Endothelial cell of umbilical vein (primary cell): ENCODE measurements at regions not wholly inside any gene's neighbourhood (a gene's known extent, or its start where the extent isn't known, plus 50 kb on each side); places are given as distances from the start of the nearest gene placed in this dataset.

Experiments
- CTCF ChIP-seq, 2 donors: IDR thresholded peaks; 1 replicate in 1 of 2; 2 replicates in 1 of 2; pipeline ENCODE4 v1.5.1; 2011; ENCODE audit warnings: low read length in 2 of 2, mild to moderate bottlenecking in 2 of 2, moderate library complexity in 2 of 2, control low read depth in 1 of 2, inconsistent platforms in 1 of 2, low read depth in 1 of 2; ENCODE audit not compliant: insufficient read depth in 1 of 2; ENCODE audit errors: extremely low read depth in 1 of 2
- POLR2AphosphoS5 ChIP-seq: IDR thresholded peaks from 2 replicates; pipeline ENCODE4 v1.6.1; 2012; ENCODE audit warnings: low read depth, mild to moderate bottlenecking, control low read depth, low read length, moderate library complexity; ENCODE audit not compliant: insufficient read depth

GRCh38 chr13:68145852-68146251 is 915.7 kb upstream of the PCDH9 start:
- no peak for TF ChIP-seq CTCF (IDR thresholded peaks at IDR 0.05; ENCODE audit: extremely low read depth in 1 of 2, insufficient read depth in 1 of 2, low read depth in 1 of 2, low read length in 2 of 2)
- no peak for TF ChIP-seq POLR2AphosphoS5
